HG02870 (cell line): ENCODE measurements at regions not wholly inside any gene's neighbourhood (a gene's known extent, or its start where the extent isn't known, plus 50 kb on each side); places are given as distances from the start of the nearest gene placed in this dataset.
"Not testable (repeated sequence)": the region's sequence is repeated elsewhere in the genome, so short reads cannot be mapped to it uniquely, and the experiment has no call there.

ENCODE experiments used
- ATAC-seq: cut with Tn5 transposase; IDR thresholded peaks from one replicate; pipeline ENCODE4 v1.9.1; 2021; ENCODE audit warnings: mild to moderate bottlenecking, moderate library complexity; ENCODE audit not compliant: unreplicated experiment

GRCh38 chr10:78444741-78445140 is 411.1 kb downstream of the RPS24 start:
- ATAC-seq = not testable (repeated sequence)

GRCh38 chr10:78445308-78445707 is 411.6 kb downstream of the RPS24 start:
- ATAC-seq = no peak

GRCh38 chr10:78448470-78448869 is 414.8 kb downstream of the RPS24 start:
- no peak for ATAC-seq

GRCh38 chr10:78448994-78449418 is 415.3 kb downstream of the RPS24 start:
- no peak for ATAC-seq

- no peak for ATAC-seq
Observed at GRCh38 chr10:78449554-78449953, 415.9 kb downstream of the RPS24 start.

- ATAC-seq = no peak
Observed at GRCh38 chr10:78450239-78450638, 416.6 kb downstream of the RPS24 start.

GRCh38 chr10:78450807-78451485 is 417.3 kb downstream of the RPS24 start:
- ATAC-seq = no peak

GRCh38 chr10:78451592-78451991 is 417.9 kb downstream of the RPS24 start:
- no peak for ATAC-seq

GRCh38 chr10:78454123-78454645 is 420.5 kb downstream of the RPS24 start:
- ATAC-seq = no peak

- ATAC-seq = no peak
Observed at GRCh38 chr10:78455236-78455635, 421.6 kb downstream of the RPS24 start.

GRCh38 chr10:78455811-78456210 is 422.1 kb downstream of the RPS24 start:
- ATAC-seq = no peak

- ATAC-seq = no peak
Observed at GRCh38 chr10:78456649-78457400, 423.2 kb downstream of the RPS24 start.

GRCh38 chr10:78457804-78458482 is 424.3 kb downstream of the RPS24 start:
- no peak for ATAC-seq

- ATAC-seq = no peak
Observed at GRCh38 chr10:78458983-78459638, 425.4 kb downstream of the RPS24 start.

GRCh38 chr10:78459639-78460037 is 426.0 kb downstream of the RPS24 start:
- ATAC-seq = no peak

- ATAC-seq = no peak
Observed at GRCh38 chr10:78460204-78460603, 426.5 kb downstream of the RPS24 start.

GRCh38 chr10:78461333-78461732 is 427.7 kb downstream of the RPS24 start:
- ATAC-seq = no peak

GRCh38 chr10:78462176-78462575 is 428.5 kb downstream of the RPS24 start:
- no peak for ATAC-seq

- no peak for ATAC-seq
Observed at GRCh38 chr10:78462726-78463228, 429.1 kb downstream of the RPS24 start.

GRCh38 chr10:78464118-78464855 is 430.6 kb downstream of the RPS24 start:
- no peak for ATAC-seq
